Spleen (tissue), 7 donors: ENCODE measurements at regions not wholly inside any gene's neighbourhood (a gene's known extent, or its start where the extent isn't known, plus 50 kb on each side); places are given as distances from the start of the nearest gene placed in this dataset.

Source experiments
- POLR2A ChIP-seq, 3 donors: fragments of 450-650 bp; IDR thresholded peaks; one replicate each; pipeline ENCODE4 v1.5.1; 2017; ENCODE audit warnings: antibody characterized with exemption in 3 of 3, mild to moderate bottlenecking in 1 of 3
- TF ChIP-seq, protein P1 (sequence below), 11 experiments: fragments of 200-600 bp in 7 of 11; fragments of 450-650 bp in 4 of 11; sonication (generic) in 4 of 11; IDR thresholded peaks in 8 of 11; conservative IDR thresholded peaks in 3 of 11; 1 replicate in 7 of 11; 2 replicates in 4 of 11; pipeline versions ENCODE4 v1.4.0 to v1.8.0; 2016 to 2021; ENCODE audit warnings: antibody characterized with exemption in 11 of 11, inconsistent platforms in 4 of 11, mild to moderate bottlenecking in 1 of 11
- donor health status: DM: no; HTN: no; CAD: no; lungs with moderate emphysema.
- donor health status: DM: no; HTN: no; CAD: no.
- donor health status: DM: no; HTN: no; CAD: no.

DNA sequence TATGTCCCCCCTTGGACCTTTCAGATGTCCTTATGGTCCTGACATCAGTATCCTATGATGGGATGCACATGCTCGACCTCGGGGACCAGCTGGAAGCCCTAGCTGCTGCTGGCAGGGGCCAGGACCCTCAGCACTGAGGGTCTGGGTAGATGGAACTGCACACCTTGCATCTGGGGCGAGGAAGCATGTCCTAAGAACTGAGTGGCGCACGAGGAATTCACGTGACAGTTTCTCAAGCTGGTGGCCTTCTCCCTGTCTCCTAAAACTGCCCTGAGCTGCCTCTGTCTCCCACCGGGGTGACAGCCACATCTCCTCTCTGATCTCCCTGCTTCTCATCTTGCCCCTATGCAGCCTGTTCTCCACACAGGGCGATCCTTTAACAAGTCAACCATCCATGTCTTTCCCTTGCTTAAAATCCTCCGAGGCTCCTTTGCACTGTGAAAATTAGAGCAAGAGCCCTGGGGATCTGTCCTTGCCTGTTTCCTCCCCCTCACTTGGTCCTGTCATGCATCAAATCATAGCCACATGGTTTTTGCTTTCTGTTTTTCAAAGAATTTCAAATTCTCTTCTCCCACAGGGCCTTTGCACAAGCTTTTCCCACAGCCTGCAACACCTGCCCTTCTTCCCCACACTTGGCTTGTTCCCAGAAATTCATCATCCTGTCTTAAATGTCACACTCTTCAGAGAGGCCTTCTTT lies 107.7 kb downstream of the CDH26 start:
- TF ChIP-seq, protein P1, sequence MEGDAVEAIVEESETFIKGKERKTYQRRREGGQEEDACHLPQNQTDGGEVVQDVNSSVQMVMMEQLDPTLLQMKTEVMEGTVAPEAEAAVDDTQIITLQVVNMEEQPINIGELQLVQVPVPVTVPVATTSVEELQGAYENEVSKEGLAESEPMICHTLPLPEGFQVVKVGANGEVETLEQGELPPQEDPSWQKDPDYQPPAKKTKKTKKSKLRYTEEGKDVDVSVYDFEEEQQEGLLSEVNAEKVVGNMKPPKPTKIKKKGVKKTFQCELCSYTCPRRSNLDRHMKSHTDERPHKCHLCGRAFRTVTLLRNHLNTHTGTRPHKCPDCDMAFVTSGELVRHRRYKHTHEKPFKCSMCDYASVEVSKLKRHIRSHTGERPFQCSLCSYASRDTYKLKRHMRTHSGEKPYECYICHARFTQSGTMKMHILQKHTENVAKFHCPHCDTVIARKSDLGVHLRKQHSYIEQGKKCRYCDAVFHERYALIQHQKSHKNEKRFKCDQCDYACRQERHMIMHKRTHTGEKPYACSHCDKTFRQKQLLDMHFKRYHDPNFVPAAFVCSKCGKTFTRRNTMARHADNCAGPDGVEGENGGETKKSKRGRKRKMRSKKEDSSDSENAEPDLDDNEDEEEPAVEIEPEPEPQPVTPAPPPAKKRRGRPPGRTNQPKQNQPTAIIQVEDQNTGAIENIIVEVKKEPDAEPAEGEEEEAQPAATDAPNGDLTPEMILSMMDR (IDR thresholded peaks at IDR 0.05 in 8 of 11, conservative IDR thresholded peaks at IDR 0.05 in 3 of 11), result no peak
- TF ChIP-seq POLR2A (IDR thresholded peaks at IDR 0.05), result no peak
